ENCODE measurements at regions not wholly inside any gene's neighbourhood (a gene's known extent, or its start where the extent isn't known, plus 50 kb on each side); places are given as distances from the start of the nearest gene placed in this dataset.

- no peak overlapping the region for H3K27ac Mint-ChIP-seq
- H3K4me1 Mint-ChIP-seq = peaks cover 8% of the 10 kb centered on the region
- DNase-seq = no peak
- no peaks in the 10 kb centered on the region for H3K9me3 Mint-ChIP-seq
- no peaks in the 10 kb centered on the region for H3K36me3 Mint-ChIP-seq (ENCODE audit: low read depth)
- no peak for ATAC-seq (ENCODE audit: low read depth)
- peaks cover 67% of the 10 kb centered on the region for H3K27me3 Mint-ChIP-seq
- ChIA-PET POLR2A (no interaction called here), CTCF (no interaction called here)
- intact Hi-C loops (cut with micrococcal nuclease) = no loop called here
- peak overlapping the region; percentile 29 for H3K4me3 Mint-ChIP-seq
- no peak for TF ChIP-seq CTCF (IDR thresholded peaks at IDR 0.05)
Observed at GRCh38 chr5:54884195-54884536, 101.2 kb downstream of the ESM1 start.

- ATAC-seq (ENCODE audit: low read depth) = peak; percentile 45
- TF ChIP-seq CTCF (IDR thresholded peaks at IDR 0.05) = no peak
- peak overlapping the region; percentile 81 for H3K4me3 Mint-ChIP-seq
- H3K4me1 Mint-ChIP-seq = peaks cover 8% of the 10 kb centered on the region
- intact Hi-C loops (cut with micrococcal nuclease) = no loop called here
- H3K27ac Mint-ChIP-seq = no peak overlapping the region
- ChIA-PET CTCF (no interaction called here), POLR2A (no interaction called here)
- no peaks in the 10 kb centered on the region for H3K9me3 Mint-ChIP-seq
- DNase-seq = no peak
- peaks cover 64% of the 10 kb centered on the region for H3K27me3 Mint-ChIP-seq
- H3K36me3 Mint-ChIP-seq (ENCODE audit: low read depth) = no peaks in the 10 kb centered on the region
Observed at GRCh38 chr5:54883374-54884194, 101.8 kb downstream of the ESM1 start.

- Mint-ChIP-seq H3K4me3 (peak overlapping the region; percentile 81), H3K27me3 (peaks cover 60% of the 10 kb centered on the region), H3K36me3 (ENCODE audit: low read depth) (no peaks in the 10 kb centered on the region), H3K27ac (no peak overlapping the region), H3K4me1 (peaks cover 8% of the 10 kb centered on the region), H3K9me3 (no peaks in the 10 kb centered on the region)
- ChIA-PET CTCF (no interaction called here), POLR2A (no interaction called here)
- TF ChIP-seq CTCF (IDR thresholded peaks at IDR 0.05) = no peak
- ATAC-seq (ENCODE audit: low read depth) = no peak
- no peak for DNase-seq
- intact Hi-C loops (cut with micrococcal nuclease) = no loop called here
Observed at GRCh38 chr5:54882841-54883240, 102.6 kb downstream of the ESM1 start.

- no peak overlapping the region for H3K4me3 Mint-ChIP-seq
- DNase-seq (no peak), ATAC-seq (ENCODE audit: low read depth) (no peak)
- no peak for TF ChIP-seq CTCF (IDR thresholded peaks at IDR 0.05)
- intact Hi-C loops (cut with micrococcal nuclease) = no loop called here
- H3K9me3 Mint-ChIP-seq = no peaks in the 10 kb centered on the region
- H3K4me1 Mint-ChIP-seq = peaks cover 8% of the 10 kb centered on the region
- CTCF ChIA-PET = no interaction called here
- H3K27ac Mint-ChIP-seq = no peak overlapping the region
- POLR2A ChIA-PET = no interaction called here
- H3K36me3 Mint-ChIP-seq (ENCODE audit: low read depth) = no peaks in the 10 kb centered on the region
- H3K27me3 Mint-ChIP-seq = peaks cover 59% of the 10 kb centered on the region
Observed at GRCh38 chr5:54882101-54882500, 103.3 kb downstream of the ESM1 start.

GRCh38 chr5:54881286-54882005, 103.9 kb downstream of the ESM1 start:
- intact Hi-C loops (cut with micrococcal nuclease) = no loop called here
- H3K36me3 Mint-ChIP-seq (ENCODE audit: low read depth) = no peaks in the 10 kb centered on the region

More at GRCh38 chr5:54881286-54882005, 103.9 kb downstream of the ESM1 start:
- ATAC-seq (ENCODE audit: low read depth) (peak; percentile 40), DNase-seq (no peak)
- ChIA-PET CTCF (no interaction called here), POLR2A (no interaction called here)
- no peaks in the 10 kb centered on the region for H3K9me3 Mint-ChIP-seq
- peaks cover 60% of the 10 kb centered on the region for H3K27me3 Mint-ChIP-seq
- peaks cover 8% of the 10 kb centered on the region for H3K4me1 Mint-ChIP-seq
- H3K4me3 Mint-ChIP-seq = no peak overlapping the region
- no peak overlapping the region for H3K27ac Mint-ChIP-seq
- TF ChIP-seq CTCF (IDR thresholded peaks at IDR 0.05) = no peak

Data from activated B cell treated with CpG ODN at 0.5 μM for 24 hours (primary cell).